Prostate gland (tissue), 2 donors: ENCODE measurements at regions not wholly inside any gene's neighbourhood (a gene's known extent, or its start where the extent isn't known, plus 50 kb on each side); places are given as distances from the start of the nearest gene placed in this dataset.

Source experiments
- POLR2A ChIP-seq: fragments of 450-650 bp; IDR thresholded peaks from one replicate; pipeline ENCODE4 v1.6.1; 2016; ENCODE audit warnings: antibody characterized with exemption, mild to moderate bottlenecking
- POLR2AphosphoS5 ChIP-seq: sonication (generic); formaldehyde crosslinking; IDR thresholded peaks from one replicate; pipeline ENCODE4 v1.6.1; 2017; ENCODE audit warnings: antibody characterized with exemption
- TF ChIP-seq, protein P1 (sequence below), 4 experiments: fragments of 200-600 bp in 2 of 4; fragments of 450-650 bp in 2 of 4; sonication (generic) in 2 of 4; IDR thresholded peaks; 1 replicate in 3 of 4; 2 replicates in 1 of 4; pipeline ENCODE4 v1.5.1; 2016 to 2019; ENCODE audit warnings: antibody characterized with exemption in 4 of 4, mild to moderate bottlenecking in 2 of 4, moderate library complexity in 2 of 4

DNA sequence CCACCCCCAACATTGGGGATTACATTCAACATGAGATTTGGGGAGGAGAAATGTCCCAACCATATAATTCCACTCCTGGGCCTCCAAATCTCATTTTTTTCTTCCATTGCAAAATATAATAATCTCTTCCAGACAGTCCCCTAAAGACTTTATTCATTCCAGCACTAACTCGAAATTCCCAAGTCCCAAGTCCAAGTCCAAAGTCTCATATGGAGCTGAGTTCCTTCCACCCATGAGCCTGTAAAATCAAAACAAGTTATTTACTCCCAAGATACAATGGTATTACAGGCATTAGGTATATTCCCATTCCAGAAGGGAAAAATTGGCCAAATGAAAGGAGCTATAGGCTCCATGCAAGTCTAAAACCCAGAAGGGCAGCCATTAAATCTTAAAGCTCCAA, 56.7 kb downstream of the P2RY1 start:
- TF ChIP-seq, protein P1, sequence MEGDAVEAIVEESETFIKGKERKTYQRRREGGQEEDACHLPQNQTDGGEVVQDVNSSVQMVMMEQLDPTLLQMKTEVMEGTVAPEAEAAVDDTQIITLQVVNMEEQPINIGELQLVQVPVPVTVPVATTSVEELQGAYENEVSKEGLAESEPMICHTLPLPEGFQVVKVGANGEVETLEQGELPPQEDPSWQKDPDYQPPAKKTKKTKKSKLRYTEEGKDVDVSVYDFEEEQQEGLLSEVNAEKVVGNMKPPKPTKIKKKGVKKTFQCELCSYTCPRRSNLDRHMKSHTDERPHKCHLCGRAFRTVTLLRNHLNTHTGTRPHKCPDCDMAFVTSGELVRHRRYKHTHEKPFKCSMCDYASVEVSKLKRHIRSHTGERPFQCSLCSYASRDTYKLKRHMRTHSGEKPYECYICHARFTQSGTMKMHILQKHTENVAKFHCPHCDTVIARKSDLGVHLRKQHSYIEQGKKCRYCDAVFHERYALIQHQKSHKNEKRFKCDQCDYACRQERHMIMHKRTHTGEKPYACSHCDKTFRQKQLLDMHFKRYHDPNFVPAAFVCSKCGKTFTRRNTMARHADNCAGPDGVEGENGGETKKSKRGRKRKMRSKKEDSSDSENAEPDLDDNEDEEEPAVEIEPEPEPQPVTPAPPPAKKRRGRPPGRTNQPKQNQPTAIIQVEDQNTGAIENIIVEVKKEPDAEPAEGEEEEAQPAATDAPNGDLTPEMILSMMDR (IDR thresholded peaks at IDR 0.05) = no peak
- no peak for TF ChIP-seq POLR2A
- no peak for TF ChIP-seq POLR2AphosphoS5
